IPS-18c (cell line): ENCODE measurements at regions not wholly inside any gene's neighbourhood (a gene's known extent, or its start where the extent isn't known, plus 50 kb on each side); places are given as distances from the start of the nearest gene placed in this dataset.
"Not testable (repeated sequence)": the region's sequence is repeated elsewhere in the genome, so short reads cannot be mapped to it uniquely, and the experiment has no call there.

Source experiments
- H3K4me3 ChIP-seq: 2 replicates; pipeline ENCODE4 v1.7.0; 2013; ENCODE audit warnings: low read depth, mild to moderate bottlenecking, low read length, moderate library complexity; ENCODE audit not compliant: insufficient read depth
- H3K9me3 ChIP-seq: one replicate; pipeline ENCODE4 v1.6.1; 2013; ENCODE audit warnings: mild to moderate bottlenecking, low read length, moderate library complexity; ENCODE audit not compliant: control insufficient read depth, insufficient read depth

- H3K9me3 ChIP-seq, result no peaks in the 10 kb centered on the region
- no peak overlapping the region for H3K4me3 ChIP-seq
Measured at GRCh38 chr4:138627096-138627495, 384.9 kb upstream of the SLC7A11 start.

- H3K9me3 ChIP-seq, H3K4me3 ChIP-seq: not testable (repeated sequence)
Measured at GRCh38 chr4:138622362-138622761, 380.2 kb upstream of the SLC7A11 start.

GRCh38 chr4:138616775-138617174 lies 374.6 kb upstream of the SLC7A11 start:
- Histone ChIP-seq H3K4me3 (no peak overlapping the region), H3K9me3 (no peaks in the 10 kb centered on the region)

GRCh38 chr4:138614398-138615142 lies 372.4 kb upstream of the SLC7A11 start:
- Histone ChIP-seq H3K9me3 (no peaks in the 10 kb centered on the region), H3K4me3 (no peak overlapping the region)

GRCh38 chr4:138612428-138612827 lies 370.3 kb upstream of the SLC7A11 start:
- H3K4me3 ChIP-seq, result no peak overlapping the region
- no peaks in the 10 kb centered on the region for H3K9me3 ChIP-seq

- Histone ChIP-seq H3K9me3 (no peaks in the 10 kb centered on the region), H3K4me3 (no peak overlapping the region)
Measured at GRCh38 chr4:138611721-138612120, 369.6 kb upstream of the SLC7A11 start.

- no peaks in the 10 kb centered on the region for H3K9me3 ChIP-seq
- no peak overlapping the region for H3K4me3 ChIP-seq
Measured at GRCh38 chr4:138611017-138611416, 368.9 kb upstream of the SLC7A11 start.

- Histone ChIP-seq H3K9me3 (no peaks in the 10 kb centered on the region), H3K4me3 (no peak overlapping the region)
Measured at GRCh38 chr4:138609943-138610350, 367.8 kb upstream of the SLC7A11 start.

GRCh38 chr4:138604556-138604955 lies 362.4 kb upstream of the SLC7A11 start:
- no peak overlapping the region for H3K4me3 ChIP-seq
- H3K9me3 ChIP-seq, result no peaks in the 10 kb centered on the region

- Histone ChIP-seq H3K9me3 (no peaks in the 10 kb centered on the region), H3K4me3 (no peak overlapping the region)
Measured at GRCh38 chr4:138602664-138603063, 360.5 kb upstream of the SLC7A11 start.

- H3K9me3 ChIP-seq, result no peaks in the 10 kb centered on the region
- H3K4me3 ChIP-seq, result no peak overlapping the region
Measured at GRCh38 chr4:138599965-138600364, 357.8 kb upstream of the SLC7A11 start.

GRCh38 chr4:138598226-138598625 lies 356.1 kb upstream of the SLC7A11 start:
- no peak overlapping the region for H3K4me3 ChIP-seq
- no peaks in the 10 kb centered on the region for H3K9me3 ChIP-seq

GRCh38 chr4:138596896-138597295 lies 354.7 kb upstream of the SLC7A11 start:
- H3K4me3 ChIP-seq, result no peak overlapping the region
- H3K9me3 ChIP-seq, result no peaks in the 10 kb centered on the region

GRCh38 chr4:138595731-138596460 lies 353.7 kb upstream of the SLC7A11 start:
- H3K4me3 ChIP-seq, result no peak overlapping the region
- H3K9me3 ChIP-seq, result no peaks in the 10 kb centered on the region

- Histone ChIP-seq H3K4me3 (no peak overlapping the region), H3K9me3 (no peaks in the 10 kb centered on the region)
Measured at GRCh38 chr4:138595171-138595570, 353.0 kb upstream of the SLC7A11 start.

- Histone ChIP-seq H3K9me3 (no peaks in the 10 kb centered on the region), H3K4me3 (no peak overlapping the region)
Measured at GRCh38 chr4:138592796-138593195, 350.6 kb upstream of the SLC7A11 start.

- Histone ChIP-seq H3K9me3 (no peaks in the 10 kb centered on the region), H3K4me3 (no peak overlapping the region)
Measured at GRCh38 chr4:138591808-138592207, 349.7 kb upstream of the SLC7A11 start.

- Histone ChIP-seq H3K9me3 (no peaks in the 10 kb centered on the region), H3K4me3 (no peak overlapping the region)
Measured at GRCh38 chr4:138588501-138588900, 346.4 kb upstream of the SLC7A11 start.
